Adrenal gland (tissue), 9 donors: ENCODE measurements at regions not wholly inside any gene's neighbourhood (a gene's known extent, or its start where the extent isn't known, plus 50 kb on each side); places are given as distances from the start of the nearest gene placed in this dataset.

ENCODE experiments used
- DNase-seq, 7 donors: peaks; one replicate each; pipeline ENCODE4 v3.0.0-alpha.2; 2019 to 2020
- H3K27ac ChIP-seq, 5 donors: fragments of 200-600 bp; sonication (generic) in 4 of 5; 1 replicate in 3 of 5; 2 replicates in 2 of 5; pipeline versions ENCODE4 v1.5.1 to v1.8.0; 2016 to 2020; ENCODE audit warnings: mild to moderate bottlenecking in 1 of 5
- H3K27me3 ChIP-seq: fragments of 200-600 bp; 2 replicates; pipeline ENCODE4 v1.8.0; 2021
- H3K36me3 ChIP-seq, 2 donors: fragments of 200-600 bp; replicated peaks in 1 of 2; 1 replicate in 1 of 2; 2 replicates in 1 of 2; pipeline versions ENCODE4 v1.5.1 to v1.8.0; 2018 to 2022
- H3K4me1 ChIP-seq, 2 donors: fragments of 200-600 bp; replicated peaks in 1 of 2; 1 replicate in 1 of 2; 2 replicates in 1 of 2; pipeline versions ENCODE4 v1.5.1 to v1.8.0; 2018 to 2021
- H3K4me3 ChIP-seq, 4 donors: fragments of 200-600 bp; sonication (generic) in 3 of 4; one replicate each; pipeline ENCODE4 v1.5.1; 2016 to 2018
- H3K9me3 ChIP-seq, 3 donors: fragments of 200-600 bp; sonication (generic) in 1 of 3; replicated peaks in 1 of 3; 1 replicate in 2 of 3; 2 replicates in 1 of 3; pipeline versions ENCODE4 v1.5.1 to v1.8.0; 2016 to 2021
- POLR2A ChIP-seq, 2 donors: fragments of 450-650 bp; IDR thresholded peaks; one replicate each; pipeline ENCODE4 v1.6.1; 2017; ENCODE audit warnings: antibody characterized with exemption in 2 of 2, mild to moderate bottlenecking in 2 of 2, moderate library complexity in 1 of 2
- WGBS, 4 donors: extraction: QIAGEN DNeasy Blood & Tissue Kit in 2 of 4; methylation state at CpG; one replicate each; pipeline versions ENCODE4 v1.1.5 to v1.1.7; 2013 to 2017; 5-methylcytosine and 5-hydroxymethylcytosine counted together
- intact Hi-C, 2 donors: fragments of 100-400 bp; cut with DNase I; formaldehyde crosslinking; loops; one replicate each; pipeline versions ENCODE4 v1.14.1 to v1.15.0; 2022 to 2023
- TF ChIP-seq, protein P1 (sequence below), 6 experiments: fragments of 450-650 bp in 4 of 6; fragments of 200-600 bp in 2 of 6; sonication (generic) in 1 of 6; IDR thresholded peaks; 1 replicate in 5 of 6; 2 replicates in 1 of 6; pipeline versions ENCODE4 v1.5.1 to v1.8.0; 2016 to 2021; ENCODE audit warnings: antibody characterized with exemption in 6 of 6, mild to moderate bottlenecking in 2 of 6, moderate library complexity in 1 of 6
- donor health status: healthy with polysubstance abuse.
- donor health status: Bipolar disorder and iron deficiency.
- donor health status: DM: yes; HTN: yes; CAD: no.
- donor health status: DM: no; HTN: no; CAD: no.
- donor health status: DM: no; HTN: no; CAD: no.

DNA sequence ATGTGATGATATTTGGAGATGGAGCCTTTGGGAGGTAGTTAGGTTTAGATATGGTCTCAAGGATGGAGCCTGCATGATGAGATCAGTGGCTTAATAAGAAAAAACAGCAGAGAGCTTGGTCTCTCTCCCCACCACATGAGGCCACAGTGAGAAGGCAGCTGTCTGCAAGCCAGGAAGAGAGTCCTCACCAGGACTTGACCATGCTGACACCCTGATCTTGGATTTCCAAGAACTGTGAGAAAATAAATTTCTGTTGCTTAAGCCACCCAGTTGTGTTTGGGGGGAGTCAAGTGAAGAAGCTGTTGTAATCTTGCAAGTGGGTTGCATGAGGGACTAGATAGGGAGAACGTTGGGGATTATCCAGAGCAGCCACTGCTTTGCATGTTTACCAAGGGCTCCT is 62.3 kb upstream of the TNFAIP8L3 start:
- WGBS, 4 donors, result 82 to 100% (median 90%) methylated on average over 1 of the region's 1 CpG
- no peak for DNase-seq
- H3K4me1 ChIP-seq, result no peaks in the 10 kb centered on the region
- no peak overlapping the region for H3K27ac ChIP-seq
- intact Hi-C loops, result loop anchor here (5.0 to 10.0 kb wide), 2 partner anchors 228 to 230 kb away; no protein-coding TSS in a partner anchor
- H3K36me3 ChIP-seq, result no peaks in the 10 kb centered on the region
- H3K27me3 ChIP-seq, result no peaks in the 10 kb centered on the region
- no peak overlapping the region for H3K4me3 ChIP-seq
- no peak for TF ChIP-seq POLR2A (IDR thresholded peaks at IDR 0.05)
- TF ChIP-seq, protein P1, sequence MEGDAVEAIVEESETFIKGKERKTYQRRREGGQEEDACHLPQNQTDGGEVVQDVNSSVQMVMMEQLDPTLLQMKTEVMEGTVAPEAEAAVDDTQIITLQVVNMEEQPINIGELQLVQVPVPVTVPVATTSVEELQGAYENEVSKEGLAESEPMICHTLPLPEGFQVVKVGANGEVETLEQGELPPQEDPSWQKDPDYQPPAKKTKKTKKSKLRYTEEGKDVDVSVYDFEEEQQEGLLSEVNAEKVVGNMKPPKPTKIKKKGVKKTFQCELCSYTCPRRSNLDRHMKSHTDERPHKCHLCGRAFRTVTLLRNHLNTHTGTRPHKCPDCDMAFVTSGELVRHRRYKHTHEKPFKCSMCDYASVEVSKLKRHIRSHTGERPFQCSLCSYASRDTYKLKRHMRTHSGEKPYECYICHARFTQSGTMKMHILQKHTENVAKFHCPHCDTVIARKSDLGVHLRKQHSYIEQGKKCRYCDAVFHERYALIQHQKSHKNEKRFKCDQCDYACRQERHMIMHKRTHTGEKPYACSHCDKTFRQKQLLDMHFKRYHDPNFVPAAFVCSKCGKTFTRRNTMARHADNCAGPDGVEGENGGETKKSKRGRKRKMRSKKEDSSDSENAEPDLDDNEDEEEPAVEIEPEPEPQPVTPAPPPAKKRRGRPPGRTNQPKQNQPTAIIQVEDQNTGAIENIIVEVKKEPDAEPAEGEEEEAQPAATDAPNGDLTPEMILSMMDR (IDR thresholded peaks at IDR 0.05), result no peak
- no peaks in the 10 kb centered on the region for H3K9me3 ChIP-seq

DNA sequence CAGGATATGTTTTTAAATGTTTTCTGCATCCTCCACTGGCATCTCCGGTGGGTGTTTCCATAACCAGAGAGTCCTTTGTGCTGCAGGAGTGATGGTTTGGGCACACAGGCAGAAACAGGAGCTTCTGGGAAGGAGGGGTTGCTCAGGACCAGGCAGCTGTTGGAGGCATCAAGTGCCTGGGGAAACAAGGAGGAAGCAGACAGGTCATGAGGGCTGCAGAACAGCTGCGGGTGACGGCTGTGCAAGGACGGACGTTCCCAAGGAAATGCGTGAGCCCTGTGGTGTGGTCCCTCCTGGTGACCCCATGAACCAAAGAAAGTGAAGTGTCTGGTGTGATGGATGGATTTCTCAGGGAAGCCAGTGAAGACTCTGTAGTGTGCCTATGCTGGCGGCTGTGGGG is 61.2 kb upstream of the TNFAIP8L3 start:
- Histone ChIP-seq H3K4me3 (no peak overlapping the region), H3K27me3 (no peaks in the 10 kb centered on the region), H3K27ac (no peak overlapping the region), H3K4me1 (no peaks in the 10 kb centered on the region), H3K36me3 (no peaks in the 10 kb centered on the region), H3K9me3 (no peaks in the 10 kb centered on the region)
- peak in 1 of 7 donors; percentile 26 for DNase-seq
- intact Hi-C loops, result loop anchor here (5.0 to 10.0 kb wide), 2 partner anchors 229 to 231 kb away; no protein-coding TSS in a partner anchor
- no peak for TF ChIP-seq POLR2A (IDR thresholded peaks at IDR 0.05)
- TF ChIP-seq, protein P1 (IDR thresholded peaks at IDR 0.05), result no peak
- WGBS, 4 donors, result 59 to 63% (median 60%) methylated on average over 7 of the region's 7 CpGs

DNA sequence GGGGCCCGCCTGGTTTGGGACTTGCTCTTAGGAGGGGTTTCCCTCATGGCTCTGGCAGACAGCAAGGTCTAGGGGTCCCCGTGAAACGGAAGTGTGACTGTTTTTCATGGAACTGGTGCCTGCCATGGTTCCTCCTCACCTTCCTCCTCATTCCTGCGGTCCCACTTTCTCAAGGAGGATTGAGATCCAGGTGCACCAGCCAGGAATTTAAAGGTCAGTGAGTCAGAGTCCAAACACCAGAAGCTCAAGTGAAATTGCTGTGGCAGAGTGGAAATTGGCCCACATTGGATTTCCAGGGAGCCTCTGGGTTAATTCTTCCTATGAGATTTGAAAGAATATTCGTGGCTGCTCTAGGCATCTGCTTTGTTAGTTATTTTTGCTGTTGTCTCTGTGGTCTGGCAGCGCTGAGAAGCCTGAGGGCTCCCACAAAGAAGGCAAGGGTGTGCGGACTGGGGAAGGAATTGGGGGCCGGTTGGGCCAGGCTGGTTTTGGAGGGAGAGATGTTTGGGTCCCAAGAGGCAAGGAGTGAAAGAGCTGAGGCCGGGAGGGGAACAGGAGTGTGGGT is 60.4 kb upstream of the TNFAIP8L3 start:
- no peak overlapping the region for H3K27ac ChIP-seq
- no peaks in the 10 kb centered on the region for H3K27me3 ChIP-seq
- 78 to 80% (median 79%) methylated on average over 9 of the region's 9 CpGs for WGBS, 4 donors
- no peak for TF ChIP-seq POLR2A (IDR thresholded peaks at IDR 0.05)
- TF ChIP-seq, protein P1 (IDR thresholded peaks at IDR 0.05), result no peak
- no peaks in the 10 kb centered on the region for H3K36me3 ChIP-seq
- H3K4me1 ChIP-seq, result no peaks in the 10 kb centered on the region
- DNase-seq, result no peak
- intact Hi-C loops, result loop anchor here (5.0 to 10.0 kb wide), 2 partner anchors 230 to 232 kb away; no protein-coding TSS in a partner anchor
- no peak overlapping the region for H3K4me3 ChIP-seq
- no peaks in the 10 kb centered on the region for H3K9me3 ChIP-seq
